ENCODE measurements at regions not wholly inside any gene's neighbourhood (a gene's known extent, or its start where the extent isn't known, plus 50 kb on each side); places are given as distances from the start of the nearest gene placed in this dataset.

DNA sequence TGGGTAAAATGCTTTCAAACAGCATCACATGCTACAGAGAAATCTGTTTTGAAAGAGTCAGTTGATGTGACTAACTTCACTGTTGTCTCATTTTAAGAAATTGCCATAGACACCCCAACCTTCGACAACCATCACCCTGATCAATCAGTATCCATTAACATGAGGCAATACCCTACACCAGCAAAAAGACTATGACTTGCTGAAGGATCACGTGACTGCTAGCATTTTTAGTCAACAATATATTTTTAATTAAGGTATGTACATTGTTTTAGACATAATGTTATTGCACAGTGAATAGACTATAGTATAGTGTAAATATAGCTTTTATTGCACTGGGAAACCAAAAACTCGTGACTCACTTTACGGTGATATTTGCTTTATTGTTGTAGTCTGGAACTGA, 200.0 kb upstream of the ARHGAP24 start:
- no peak for TF ChIP-seq CTCF (IDR thresholded peaks at IDR 0.05)
- TF ChIP-seq POLR2A (IDR thresholded peaks at IDR 0.05): no peak
